Stimulated activated CD4-positive, alpha-beta T cell treated with anti-CD3 and anti-CD28 coated beads, Interleukin-2, amount 100 ng/mL, for 48 hours (primary cell): ENCODE measurements at regions not wholly inside any gene's neighbourhood (a gene's known extent, or its start where the extent isn't known, plus 50 kb on each side); places are given as distances from the start of the nearest gene placed in this dataset.

Experiments used
- DNase-seq, 2 donors: peaks; one replicate each; pipeline ENCODE4 v3.0.0-alpha.2; 2020

DNA sequence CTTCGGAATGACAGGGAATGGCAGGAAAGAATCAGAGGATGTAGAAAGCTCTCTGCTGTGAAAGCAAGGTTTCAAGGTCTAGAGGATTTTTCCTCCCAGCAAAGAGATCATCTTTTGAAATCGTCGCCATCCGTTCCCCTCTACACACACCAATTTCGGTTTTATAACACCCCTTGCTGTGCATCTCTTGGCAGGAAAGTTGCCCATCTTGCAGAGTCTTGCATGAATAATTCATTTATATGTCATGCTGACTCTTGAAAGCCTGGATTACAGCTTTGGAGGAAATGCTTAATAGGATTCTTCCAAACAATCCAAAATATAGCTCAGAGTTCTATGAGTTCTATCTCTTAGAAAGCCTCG lies 262.7 kb downstream of the CHL1 start:
- DNase-seq: no peak

DNA sequence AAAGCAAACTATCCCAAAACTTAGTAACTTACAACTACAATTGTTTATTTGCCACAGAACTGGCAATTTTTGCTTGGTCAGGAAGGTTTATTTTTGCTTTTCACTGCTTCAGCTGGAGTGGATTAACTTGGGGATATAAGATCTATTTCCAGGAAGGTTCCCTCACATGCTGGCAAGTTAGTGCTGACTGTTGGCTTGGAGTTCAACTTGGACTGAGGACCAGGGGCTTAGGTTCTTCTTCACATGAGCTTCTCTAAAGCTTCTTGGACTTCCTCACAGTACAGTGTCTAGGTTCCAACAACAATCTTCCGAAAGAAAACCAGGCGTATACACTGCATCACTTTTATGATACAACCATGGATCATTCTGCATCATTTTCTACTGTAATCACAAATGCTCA lies 264.4 kb downstream of the CHL1 start:
- DNase-seq: no peak

DNA sequence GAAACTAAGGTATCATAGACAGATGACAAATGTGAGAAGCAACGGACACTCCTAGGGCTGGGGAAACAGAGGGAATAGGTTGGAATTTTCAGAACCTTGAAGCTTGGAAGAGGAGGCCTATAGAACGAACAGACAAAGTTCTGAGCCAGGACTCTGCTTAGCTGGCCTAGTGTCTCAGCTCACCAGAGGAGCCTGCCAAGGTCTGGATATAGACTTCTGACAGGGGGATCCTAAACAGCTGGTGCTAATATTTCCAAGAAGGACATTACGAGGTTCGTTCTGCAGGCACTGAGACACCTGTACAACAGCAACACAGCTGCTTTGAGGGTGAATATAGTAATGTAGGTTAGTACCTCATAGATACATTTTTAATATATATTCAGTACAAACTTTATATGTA lies 266.3 kb downstream of the CHL1 start:
- no peak for DNase-seq

DNA sequence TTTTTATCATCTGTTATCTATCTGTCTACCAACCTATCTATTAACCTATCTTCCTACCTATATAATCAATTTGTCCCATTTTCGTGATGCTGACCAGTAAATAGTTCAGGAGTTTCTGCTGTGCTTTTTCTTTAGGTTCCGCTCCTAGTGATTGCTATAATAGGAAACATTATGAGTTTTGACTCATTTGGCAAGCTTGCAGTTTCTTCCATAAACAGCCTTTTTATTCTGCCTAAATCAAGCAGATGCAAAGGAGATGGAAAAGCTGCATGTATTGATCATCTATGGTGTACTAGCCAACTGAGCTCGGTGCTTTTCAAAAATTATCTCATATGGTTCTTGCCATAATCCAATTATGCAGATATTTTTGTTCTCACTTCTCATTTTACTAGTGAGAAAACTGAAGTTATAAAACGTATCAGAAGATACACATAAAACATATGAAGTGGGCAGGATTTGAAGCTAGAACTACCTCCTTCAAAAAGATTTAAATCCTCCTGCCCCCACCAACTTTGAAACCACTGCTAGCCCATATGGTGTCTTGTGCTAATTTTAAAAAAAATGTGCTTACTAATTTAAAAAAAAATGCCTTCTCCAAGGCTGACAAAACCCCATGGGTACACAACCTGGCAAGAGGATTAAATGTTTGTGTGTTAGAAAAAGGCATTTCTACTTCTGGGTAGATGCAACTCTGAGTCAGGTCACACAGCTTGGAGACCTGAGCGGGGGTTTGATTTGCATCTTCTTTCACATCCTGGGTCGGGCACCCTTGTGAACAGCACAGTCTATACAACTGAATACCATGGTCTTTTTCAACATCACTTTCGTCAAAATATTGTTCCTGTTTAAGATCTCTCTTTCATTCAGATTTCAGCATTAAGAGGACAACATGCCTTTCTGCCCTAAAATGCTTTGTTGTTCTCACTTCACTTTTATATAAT lies 267.0 kb downstream of the CHL1 start:
- DNase-seq: no peak

DNA sequence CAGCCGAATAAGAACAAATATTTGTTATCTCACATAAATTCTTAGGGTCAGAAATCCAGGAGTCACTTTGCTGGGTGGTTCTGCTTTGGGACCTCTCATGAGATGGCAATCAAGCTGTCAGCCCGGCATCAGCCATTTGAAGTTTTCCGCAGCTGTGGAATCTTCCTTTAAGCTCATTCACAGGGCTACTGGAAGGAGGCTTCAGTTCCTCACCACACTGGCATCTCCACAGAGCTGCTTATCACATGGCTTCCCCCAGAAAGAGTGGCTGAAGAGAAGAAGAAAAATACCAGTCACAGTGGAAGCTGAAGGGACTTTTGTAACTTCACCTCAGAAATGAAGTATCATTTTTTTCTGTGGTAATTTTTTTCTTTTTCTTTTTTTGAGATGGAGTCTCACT lies 267.7 kb downstream of the CHL1 start:
- no peak for DNase-seq

DNA sequence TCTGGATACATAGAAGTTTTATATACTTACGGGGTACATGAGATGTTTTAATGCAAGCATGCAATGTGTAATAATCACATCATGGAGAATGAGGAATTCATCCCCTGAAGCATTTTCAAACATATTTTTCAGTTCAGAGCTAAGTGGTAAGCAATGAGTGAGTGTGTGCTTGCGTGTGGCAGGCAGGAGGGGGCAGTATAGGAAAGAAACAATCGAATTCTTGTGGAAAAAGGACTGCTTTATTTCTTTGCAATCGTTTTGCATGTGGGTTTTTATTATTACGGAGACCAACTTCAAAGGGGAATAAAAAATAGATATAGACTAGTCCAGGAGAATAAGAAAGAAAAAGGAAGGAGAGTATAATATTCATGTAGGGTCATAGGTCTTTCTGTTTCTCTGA lies 271.6 kb downstream of the CHL1 start:
- no peak for DNase-seq

DNA sequence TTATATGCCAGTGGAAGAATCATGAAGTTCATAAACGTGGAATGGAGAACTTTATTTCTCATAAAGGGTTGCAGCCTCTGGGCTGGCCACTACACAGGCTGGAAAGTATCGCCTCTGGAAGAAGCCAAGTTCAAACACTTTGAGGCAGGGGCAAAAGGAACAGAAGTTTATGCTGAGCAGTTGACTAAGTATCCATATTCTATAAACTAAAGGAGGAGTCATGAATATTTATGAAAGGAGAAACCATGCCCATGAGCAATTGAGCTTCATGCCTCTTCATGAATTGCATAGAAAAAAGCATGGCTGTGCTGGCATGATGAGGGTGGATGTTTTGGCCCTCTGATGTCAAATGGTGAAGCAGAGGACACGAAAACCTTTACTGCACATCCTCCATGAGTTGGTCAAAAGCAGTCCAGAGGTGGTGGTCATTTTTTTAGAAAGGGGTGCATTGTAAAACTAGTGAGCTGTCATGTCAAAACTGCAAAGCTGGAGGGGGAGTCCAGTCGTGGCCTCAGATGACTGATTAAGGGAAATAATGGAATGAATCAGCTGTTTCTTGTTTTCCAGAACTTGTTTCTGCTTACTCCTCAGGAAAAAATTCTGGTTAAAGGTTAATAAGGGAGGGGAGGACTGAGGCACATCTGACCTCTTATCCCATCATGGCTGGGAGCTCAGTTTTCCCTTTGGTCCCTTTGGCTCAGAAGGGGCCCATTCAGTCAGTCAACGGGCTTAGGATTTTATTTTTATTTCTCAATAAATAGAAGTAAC lies 276.7 kb downstream of the CHL1 start:
- no peak for DNase-seq

DNA sequence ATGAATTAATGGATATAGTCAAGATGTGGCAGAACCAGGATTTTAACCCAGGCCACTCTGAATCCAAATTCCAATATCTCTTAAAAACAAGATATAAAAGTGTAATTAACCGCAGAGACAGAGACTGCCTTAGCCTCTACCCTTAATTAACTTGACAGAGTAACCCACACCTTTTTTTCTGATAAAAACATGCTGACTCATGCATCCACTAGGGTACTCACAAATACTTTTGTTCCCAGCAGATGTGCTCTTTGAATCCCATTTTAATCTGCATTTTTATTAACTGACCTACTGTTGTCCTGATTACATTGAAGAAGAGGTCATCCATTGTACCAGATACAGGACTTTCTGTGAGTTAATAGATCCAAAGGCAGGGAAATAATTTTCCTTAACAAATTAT lies 278.3 kb downstream of the CHL1 start:
- no peak for DNase-seq

DNA sequence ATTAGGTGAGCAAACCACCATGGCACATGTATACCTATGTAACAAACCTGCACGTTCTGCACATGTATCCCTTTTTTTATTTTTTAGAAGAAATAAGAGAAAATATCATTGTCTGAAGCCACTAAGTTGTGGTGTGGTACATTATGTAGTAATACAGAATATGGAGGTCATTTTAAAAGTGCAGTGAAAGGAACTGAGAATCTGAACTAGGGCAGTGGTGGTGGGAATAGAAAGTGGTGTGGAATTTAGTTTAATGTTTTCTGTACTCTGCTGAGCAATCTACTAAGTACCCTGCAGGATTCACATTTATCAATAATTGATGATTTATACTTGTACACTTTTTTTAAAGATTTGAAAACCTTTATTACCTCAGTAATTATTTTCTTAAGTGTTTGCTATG lies 283.5 kb downstream of the CHL1 start:
- DNase-seq: no peak

DNA sequence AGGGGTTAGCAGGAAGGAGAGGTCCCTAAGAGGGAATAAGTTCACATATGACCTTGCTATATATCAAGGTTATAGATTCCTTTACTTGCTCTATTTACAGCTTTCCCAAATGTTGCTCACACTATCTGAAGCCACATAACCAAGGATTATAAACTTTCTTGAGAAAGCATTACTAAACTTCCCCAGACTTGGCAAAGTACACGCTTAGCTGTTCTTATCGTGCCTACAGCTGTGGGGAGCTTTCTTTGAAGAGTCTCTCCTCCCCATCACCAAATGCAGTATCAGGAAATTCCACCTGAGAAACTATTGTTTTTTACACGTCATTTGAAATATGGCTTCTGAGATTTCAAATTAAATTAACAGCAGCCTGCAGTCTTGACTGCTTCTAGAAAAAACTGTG lies 284.5 kb downstream of the CHL1 start:
- DNase-seq: no peak

DNA sequence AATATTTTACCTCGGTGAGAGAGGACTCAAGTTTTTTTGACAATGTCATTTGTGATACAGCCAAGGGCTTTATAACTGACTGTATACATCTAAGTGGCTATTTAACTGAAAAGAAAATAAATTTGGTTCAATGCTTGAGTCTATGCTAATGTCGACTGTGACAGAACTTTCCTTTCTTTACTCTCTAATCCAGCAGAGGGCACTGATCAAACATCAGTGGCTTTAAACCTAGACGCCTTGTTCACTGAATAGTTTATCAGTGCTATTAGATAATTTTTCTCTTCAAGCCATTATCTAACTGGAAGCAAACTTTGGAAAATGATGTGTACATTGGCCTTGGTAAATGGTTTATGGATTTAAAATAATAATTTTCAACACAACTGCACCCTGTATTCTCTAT lies 285.1 kb downstream of the CHL1 start:
- DNase-seq: no peak

DNA sequence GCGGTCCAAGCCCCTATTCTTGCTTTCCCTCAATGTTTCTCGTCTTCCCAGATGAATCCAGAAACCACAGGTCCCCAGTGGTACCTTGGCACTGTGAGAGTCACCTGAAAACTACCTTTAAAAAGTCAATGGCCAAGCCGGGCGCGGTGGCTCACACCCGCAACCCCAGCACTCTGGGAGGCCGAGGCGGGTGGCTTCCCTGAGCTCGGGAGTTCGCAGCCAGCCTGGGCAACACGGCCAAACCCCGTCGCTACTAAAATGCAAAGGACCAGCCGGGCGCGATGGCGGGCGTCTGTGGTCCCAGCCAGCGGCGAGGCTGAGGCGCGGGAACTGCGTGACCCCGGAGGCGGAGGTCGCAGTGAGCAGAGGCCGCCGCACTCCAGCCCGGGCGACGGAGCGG lies 285.9 kb downstream of the CHL1 start:
- no peak for DNase-seq

DNA sequence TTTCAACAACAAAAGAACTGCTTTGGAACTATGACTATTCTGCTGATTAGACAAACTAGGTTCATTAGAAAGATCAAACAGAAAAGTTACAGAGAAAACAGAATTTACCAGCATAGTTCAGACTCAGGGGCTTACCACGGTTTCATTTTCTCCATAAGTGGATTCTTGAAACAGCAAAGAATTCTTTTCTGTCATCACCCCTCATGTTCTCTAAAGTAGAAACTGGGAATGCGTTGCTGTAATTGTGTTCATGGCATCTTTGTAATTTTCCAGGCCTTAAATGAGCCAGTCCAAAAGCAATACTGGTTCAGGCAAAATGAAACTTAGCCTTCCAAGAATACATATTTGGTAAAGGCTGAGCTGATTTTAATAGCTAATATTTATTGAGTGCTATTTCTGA lies 287.8 kb downstream of the CHL1 start:
- DNase-seq: no peak

DNA sequence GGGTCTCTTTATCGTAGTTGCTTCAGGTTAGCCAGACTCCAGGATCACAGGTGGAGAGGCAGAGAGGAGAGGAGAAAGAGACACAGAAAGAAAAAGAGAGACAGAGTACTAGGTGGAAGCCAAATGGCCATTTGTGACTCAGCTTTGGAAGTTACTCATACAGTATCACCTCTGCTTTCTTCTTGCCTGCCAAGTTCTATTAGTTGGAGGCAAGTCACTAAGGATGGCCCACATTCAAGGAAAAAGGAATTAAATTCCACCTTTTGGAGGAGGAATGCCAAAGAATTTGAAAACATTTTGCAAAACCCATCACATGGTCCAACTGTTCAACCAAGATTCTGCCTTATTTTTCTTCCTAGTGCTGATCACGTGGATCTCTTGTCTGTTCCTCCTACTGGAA lies 291.1 kb downstream of the CHL1 start:
- DNase-seq: no peak

DNA sequence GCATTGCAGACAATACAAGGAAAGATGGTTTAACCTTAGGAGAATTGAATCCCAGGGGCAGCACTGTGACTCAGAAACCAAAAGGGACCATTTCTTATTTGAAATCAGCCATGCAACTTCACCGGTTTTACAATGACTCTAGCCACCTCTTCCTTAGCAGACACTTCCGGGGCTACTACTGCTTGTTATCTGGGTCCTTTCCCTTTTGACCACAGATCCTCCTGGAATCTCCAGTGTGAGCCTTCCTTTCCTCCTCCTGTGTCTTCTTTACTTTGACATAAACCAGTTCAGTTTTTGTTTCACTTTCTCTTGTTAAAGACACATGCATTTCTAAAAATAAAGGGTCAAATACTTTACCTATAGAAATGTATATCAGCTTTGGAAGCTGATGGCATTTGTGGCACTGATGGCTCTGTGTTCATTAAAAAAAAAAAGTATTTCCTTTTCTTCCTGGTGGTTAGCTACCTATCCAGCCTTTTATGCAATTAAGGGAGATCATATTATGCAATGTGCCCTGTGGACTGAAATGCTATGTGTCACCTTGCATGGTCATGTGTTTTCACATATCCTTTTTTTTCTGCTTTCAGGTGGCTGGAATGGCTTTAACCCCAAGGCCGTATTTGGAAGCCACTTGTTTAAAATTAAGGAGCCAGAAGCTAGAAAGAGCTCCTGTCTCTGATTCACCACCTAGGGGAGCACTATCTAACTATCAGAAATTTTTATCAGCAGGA lies 296.2 kb downstream of the CHL1 start:
- DNase-seq: no peak

DNA sequence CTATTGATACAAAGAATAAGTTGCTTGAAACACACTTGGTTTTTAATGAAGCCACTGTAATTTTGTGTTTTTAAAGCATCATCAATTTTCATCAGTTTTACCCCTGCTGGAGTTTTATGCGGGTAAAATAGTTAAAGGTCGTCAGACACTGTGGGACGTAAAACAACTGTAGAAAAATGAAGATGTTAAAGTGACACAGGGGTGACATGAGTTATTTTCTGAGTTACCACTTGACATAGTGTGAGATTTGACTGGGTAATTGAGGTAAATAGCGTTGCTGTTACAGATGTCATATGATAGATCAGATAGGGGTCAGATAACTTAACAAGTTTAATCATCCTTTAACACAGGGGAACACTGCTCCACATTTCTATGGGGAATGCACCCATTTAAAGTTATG lies 297.6 kb downstream of the CHL1 start:
- no peak for DNase-seq

DNA sequence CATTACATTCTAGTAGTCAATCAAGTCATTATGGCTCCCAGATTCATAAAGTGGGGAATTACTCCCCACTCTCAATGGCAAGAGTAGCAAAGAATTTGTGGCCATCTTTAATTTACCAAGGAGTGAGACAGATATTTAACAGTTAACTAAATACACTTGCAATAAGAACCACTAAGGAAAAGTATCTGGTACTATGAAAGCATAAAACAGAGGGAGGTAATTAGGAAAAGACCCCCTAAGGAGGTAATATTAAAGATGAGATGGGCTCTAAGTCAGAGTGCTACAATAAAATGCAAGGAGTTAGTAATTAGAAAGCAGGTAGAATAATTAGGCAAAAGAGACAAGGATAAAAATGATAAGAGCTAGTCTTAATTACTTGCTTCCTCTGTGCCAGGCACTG lies 301.9 kb downstream of the CHL1 start:
- DNase-seq: no peak

DNA sequence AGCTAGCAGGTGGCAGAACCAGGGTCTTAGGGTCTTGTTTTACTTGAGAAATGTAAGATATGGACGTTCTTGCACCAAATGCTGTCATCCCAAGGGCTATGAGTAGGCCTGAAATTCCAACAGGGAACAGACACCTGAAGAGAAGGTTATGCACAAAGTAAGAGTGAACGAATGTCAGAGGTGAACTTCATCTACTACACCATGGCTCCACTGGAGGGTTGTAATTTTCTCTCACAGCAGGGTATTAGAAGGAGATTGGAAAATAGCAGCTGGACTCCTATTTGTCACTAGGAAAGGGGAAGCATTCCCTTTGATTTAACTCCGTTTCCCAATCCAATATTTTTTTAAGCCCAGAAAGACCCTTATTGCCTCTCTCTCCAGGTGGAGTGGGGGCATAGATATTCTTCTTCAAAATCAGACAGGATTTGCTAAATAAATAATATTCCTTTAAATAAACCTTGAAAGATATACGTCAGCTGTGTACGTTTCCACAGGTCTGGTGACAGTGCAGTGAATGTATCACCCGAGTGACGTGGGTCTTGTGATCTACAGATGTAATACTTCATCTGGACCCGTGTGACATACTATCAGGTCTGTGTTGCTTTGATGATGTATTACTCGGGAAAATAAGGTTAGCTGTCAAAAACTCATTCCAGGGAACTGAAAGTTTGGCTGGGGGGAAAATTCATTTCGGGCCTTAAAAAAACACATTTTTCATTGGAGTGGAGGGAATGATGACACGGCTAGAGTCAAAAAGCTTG lies 302.6 kb downstream of the CHL1 start:
- DNase-seq: no peak

DNA sequence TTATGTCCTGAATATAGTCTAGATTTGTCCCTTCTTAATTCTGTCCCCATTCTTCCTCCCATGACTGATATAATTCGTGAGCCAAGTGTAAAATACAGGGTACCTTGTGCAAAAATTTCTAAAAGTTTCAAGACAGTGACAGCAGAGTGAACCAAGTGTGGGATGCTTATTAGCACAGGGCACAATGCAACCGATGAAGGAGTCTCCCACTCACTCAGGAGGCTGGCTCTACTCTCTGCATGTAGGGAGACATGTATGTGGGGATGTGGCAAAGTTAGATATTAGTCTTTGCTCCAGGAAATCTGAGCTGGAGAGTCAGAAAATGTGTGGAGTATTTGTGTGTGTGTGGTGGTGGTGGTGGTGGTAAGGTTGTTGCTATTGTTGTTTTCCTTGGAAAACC lies 305.9 kb downstream of the CHL1 start:
- no peak for DNase-seq

DNA sequence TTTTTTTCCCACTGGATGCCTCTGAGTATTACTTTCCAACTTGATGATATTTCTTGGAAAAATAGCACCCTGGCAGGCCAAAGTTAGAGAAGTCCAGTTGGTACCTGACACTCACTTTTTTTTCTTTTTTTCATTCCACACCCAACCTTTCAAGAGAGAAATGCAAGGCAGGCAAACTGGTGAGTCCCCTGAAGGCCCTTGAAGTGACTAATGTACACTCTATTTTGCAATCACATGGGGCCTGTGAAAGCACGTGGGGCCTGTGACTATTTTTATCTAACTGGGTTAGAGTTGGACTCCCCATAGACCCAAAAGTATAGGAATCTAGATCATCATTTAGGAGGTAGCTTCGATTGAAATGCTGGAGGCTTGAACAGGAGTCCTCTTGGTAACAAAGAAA lies 316.7 kb downstream of the CHL1 start:
- no peak for DNase-seq

DNA sequence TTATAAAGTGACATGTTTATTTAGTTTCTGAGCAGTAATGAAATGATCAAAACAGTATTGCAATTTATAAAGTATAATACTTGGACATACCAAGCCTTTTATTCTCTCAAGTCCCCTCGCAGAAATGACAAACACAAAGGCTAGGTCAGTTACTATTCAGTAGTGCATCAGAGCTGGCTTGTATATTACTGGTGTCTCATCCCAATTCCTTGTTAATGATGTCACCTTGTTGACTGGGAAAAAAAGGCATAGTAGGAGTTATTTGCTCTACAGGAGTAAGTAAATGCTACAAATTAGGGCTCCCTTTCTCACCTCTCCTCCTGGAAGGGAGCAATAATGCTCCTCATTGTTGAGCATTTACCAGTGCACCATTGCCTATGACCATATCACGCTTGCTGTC lies 317.6 kb downstream of the CHL1 start:
- no peak for DNase-seq

DNA sequence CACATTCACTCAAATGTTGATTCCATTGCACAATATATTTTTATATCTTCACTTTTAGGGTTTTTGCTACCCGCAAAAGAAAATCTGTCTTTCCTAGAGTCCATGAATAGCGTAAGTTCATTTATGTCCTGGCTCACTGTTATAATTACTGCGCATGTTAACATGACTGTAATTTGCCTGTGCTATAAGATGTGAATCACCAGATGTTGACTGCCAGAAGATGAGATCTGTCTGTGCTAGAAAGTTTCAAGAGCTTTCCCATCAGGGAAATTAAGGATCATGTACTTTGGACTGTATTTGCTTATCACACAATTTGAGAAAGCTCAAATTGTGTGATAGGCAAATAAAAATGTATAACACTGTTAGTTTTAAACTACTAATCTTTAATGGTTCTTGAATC lies 322.5 kb downstream of the CHL1 start:
- no peak for DNase-seq

DNA sequence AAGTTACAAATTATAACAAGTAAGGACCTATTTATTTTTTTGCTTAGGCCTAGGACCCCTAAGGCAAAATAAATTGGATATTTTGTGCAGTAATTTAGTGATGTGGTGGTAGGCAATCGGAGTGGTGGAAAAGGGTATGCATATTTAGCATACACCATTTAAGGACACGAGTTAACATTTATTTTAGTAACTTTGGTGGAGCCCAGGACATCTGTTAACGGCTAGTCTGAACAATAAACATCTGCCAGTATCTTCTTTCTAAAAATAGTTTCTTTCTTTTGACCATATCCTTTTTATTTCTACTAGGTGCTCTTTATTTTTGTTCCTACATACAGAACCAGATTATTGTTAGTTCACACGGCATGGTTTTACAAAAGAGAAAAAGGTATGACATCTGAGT lies 326.3 kb downstream of the CHL1 start:
- DNase-seq: no peak
